NCI-H524 (cell line): ENCODE measurements at regions not wholly inside any gene's neighbourhood (a gene's known extent, or its start where the extent isn't known, plus 50 kb on each side); places are given as distances from the start of the nearest gene placed in this dataset.
"Not testable (repeated sequence)": the region's sequence is repeated elsewhere in the genome, so short reads cannot be mapped to it uniquely, and the experiment has no call there.

Experiments used
- DNase-seq, 2 experiments: peaks; one replicate each; lab custom pipeline; 2025; lab: John Stamatoyannopoulos, UW

DNA sequence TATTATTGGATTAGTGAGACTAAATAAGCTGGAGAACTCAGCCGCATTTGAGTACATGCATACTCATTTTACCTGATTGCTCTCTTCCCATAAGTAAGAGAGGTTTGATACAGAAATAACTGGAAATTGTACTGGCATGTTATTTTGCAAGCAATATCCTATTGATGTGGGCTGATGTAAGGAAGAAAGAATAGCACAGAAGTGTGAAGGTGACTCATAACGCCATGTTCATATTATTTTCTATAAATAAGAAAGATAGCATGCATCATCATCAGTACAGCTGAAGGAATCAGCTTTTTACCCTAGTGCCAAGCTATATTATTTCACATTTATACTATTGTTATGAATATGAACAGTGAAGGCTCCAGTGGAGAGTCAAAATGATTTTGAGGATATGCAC, 138.3 kb upstream of the FAM47A start:
- DNase-seq = no peak

DNA sequence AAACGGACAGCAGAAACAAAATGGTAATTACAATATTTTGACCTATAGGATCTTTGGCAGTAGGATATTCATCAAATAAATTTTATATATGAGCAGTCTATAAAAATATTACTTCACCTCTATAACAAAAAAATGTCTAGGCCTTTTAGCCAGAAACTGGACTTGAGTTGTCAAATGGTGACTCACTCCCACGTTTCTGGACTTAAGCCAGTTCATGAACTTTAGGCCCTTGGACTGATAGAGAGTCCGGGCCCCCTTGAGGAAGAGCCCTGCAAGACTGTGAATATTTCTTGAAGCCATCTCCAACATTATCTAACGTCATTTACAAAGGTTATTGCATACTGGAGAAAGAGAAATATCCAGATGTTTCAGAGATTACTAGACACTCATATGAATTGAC, 106.8 kb upstream of the FAM47A start:
- no peak for DNase-seq

GRCh38 chrX:34230156-34230555, 98.0 kb upstream of the FAM47A start:
- DNase-seq = not testable (repeated sequence)

GRCh38 chrX:34227804-34228203, 95.7 kb upstream of the FAM47A start:
- no peak for DNase-seq

DNA sequence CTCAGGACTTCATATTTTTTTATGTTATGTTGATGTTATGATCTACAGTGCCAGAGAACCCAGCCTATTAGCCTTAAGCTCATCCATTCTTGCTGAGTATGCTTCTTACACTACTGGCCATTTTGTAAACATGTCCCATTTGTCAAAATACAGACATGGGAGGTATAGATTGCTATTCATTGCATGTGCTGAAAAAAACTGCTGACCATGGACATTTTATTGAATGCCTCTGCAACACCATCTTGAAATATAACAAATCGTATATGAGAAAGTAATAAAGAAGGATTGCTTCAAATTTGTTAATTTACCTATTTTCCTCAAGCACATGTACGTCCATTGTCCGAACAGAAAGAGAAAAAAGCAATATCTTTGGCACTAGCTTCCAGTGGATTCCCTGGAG, 91.5 kb upstream of the FAM47A start:
- DNase-seq = no peak

DNA sequence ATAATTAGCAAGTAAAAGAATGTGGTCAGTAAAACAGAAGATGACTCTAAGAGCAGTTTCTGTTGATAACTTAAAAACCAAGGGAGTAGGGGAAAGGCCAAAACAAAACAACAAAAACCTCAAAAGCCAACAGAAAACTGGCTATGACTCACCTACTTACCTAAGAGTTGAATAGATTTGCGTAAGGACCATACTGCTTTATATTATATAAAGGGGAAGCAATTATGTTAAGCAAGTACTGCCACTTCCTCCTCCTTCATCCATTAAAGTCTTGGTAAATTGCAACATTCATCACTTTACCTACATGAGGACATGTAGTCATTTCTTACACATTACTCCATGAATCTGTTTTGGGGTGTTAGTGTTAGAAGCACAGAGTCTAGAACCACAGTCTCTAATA, 85.9 kb upstream of the FAM47A start:
- DNase-seq = no peak

DNA sequence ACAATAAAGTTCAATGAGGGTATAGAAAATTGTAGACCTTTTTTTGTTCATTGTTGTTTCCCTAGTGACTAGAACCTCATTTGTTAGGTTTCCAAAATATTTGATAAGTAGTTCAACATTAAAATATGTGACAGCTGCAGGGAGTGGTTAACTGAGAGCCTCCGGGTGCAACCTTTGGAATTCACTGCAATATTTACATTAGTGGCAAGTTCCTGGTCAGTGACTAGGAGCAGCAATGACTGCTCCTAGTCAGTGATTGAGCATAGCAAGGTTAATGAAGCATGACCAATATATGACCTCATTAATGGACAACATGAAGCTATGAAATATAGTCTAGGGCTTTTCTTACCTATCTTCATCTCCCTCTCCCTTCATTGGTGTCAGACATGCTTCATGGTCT, 65.8 kb upstream of the FAM47A start:
- DNase-seq = no peak
